HEK293 (cell line): ENCODE measurements at regions not wholly inside any gene's neighbourhood (a gene's known extent, or its start where the extent isn't known, plus 50 kb on each side); places are given as distances from the start of the nearest gene placed in this dataset.

Experiments
- ZNF777 ChIP-seq: fragments of 450-650 bp; formaldehyde crosslinking; IDR thresholded peaks from 2 replicates; pipeline ENCODE4 v1.5.1; 2017; ENCODE audit warnings: missing biosample characterization, missing genetic modification characterization, borderline replicate concordance
- ZNF830 ChIP-seq: fragments of 450-650 bp; IDR thresholded peaks from 2 replicates; pipeline ENCODE4 v1.5.0; 2018; ENCODE audit warnings: missing biosample characterization, missing genetic modification characterization, low read depth, mild to moderate bottlenecking, moderate library complexity

GRCh38 chr5:6814816-6815215 lies 101.6 kb downstream of the TENT4A start:
- no peak for TF ChIP-seq ZNF830 (tag by site-specific recombination)
- no peak for TF ChIP-seq ZNF777 (tag by site-specific recombination)
